Activated CD4-positive, alpha-beta T cell treated with anti-CD3 and anti-CD28 coated beads, Interleukin-2, amount 50 U/mL, for 24 hours (primary cell): ENCODE measurements at regions not wholly inside any gene's neighbourhood (a gene's known extent, or its start where the extent isn't known, plus 50 kb on each side); places are given as distances from the start of the nearest gene placed in this dataset.
"Not testable (repeated sequence)": the region's sequence is repeated elsewhere in the genome, so short reads cannot be mapped to it uniquely, and the experiment has no call there.

Source experiments
- DNase-seq, 2 donors: peaks; one replicate each; pipeline ENCODE4 v3.0.0-alpha.2; 2020; ENCODE audit warnings: low read depth in 1 of 2, low spot score in 1 of 2

- no peak for DNase-seq
Measured at GRCh38 chr6:111925296-111925695, 52.0 kb upstream of the FYN start.

GRCh38 chr6:111926731-111927302, 53.6 kb upstream of the FYN start:
- DNase-seq: no peak

- no peak for DNase-seq
Measured at GRCh38 chr6:111927321-111927720, 54.1 kb upstream of the FYN start.

GRCh38 chr6:111928139-111928538, 54.9 kb upstream of the FYN start:
- no peak for DNase-seq

- DNase-seq: not testable (repeated sequence)
Measured at GRCh38 chr6:111934611-111935010, 61.4 kb upstream of the FYN start.

GRCh38 chr6:111936718-111937117, 63.5 kb upstream of the FYN start:
- DNase-seq: no peak

DNA sequence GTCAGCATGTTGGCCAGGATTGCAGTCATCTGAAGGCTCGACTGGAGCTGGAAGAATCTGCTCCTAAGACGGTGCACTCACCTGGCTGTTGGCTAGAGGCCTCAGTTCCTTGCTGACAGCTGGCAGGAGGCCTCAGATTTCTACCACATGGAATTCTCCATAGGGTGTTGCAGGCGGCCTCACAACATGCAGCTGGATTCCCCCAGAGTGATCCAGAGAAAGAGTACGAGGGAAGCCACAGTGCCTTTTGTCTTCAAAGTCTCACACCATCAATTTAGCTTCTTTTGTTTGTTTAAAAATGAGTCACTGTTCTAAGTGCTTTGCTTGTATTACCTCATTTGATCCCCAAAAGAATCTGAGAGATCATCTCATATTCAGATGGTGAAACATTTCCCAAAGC, 65.5 kb upstream of the FYN start:
- DNase-seq: no peak

- no peak for DNase-seq
Measured at GRCh38 chr6:111939902-111940301, 66.7 kb upstream of the FYN start.

GRCh38 chr6:111940801-111941200, 67.5 kb upstream of the FYN start:
- DNase-seq: no peak

DNA sequence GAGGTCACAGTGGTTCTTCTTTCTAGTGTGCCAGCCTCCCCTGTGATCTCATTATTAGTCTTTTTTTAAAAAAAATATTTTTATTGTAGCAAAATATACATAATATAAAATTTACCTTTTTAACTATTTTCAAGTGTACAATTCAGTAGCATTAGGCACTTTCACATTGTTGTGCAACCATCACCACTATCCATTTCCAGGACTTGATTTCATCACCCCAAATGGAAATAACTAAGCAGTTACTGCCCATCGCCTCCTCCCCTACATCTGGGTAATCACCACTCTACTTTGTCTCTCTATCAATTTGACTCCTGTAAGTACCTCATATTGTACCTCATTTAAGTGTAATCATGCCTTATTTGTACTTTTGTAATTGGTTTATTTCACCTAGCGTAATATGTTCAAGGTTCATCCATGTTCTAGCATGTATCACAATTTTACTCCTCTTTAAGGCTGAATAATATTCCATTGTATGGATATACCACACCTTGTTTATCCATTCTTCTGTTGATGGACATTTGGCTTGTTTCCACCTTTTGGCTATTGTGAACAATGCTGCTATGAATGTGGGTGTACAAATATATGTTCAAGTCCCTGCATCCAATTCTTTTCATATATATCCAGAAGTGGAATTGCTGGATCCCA, 68.6 kb upstream of the FYN start:
- DNase-seq: no peak

- no peak for DNase-seq
Measured at GRCh38 chr6:111942561-111942960, 69.3 kb upstream of the FYN start.

DNA sequence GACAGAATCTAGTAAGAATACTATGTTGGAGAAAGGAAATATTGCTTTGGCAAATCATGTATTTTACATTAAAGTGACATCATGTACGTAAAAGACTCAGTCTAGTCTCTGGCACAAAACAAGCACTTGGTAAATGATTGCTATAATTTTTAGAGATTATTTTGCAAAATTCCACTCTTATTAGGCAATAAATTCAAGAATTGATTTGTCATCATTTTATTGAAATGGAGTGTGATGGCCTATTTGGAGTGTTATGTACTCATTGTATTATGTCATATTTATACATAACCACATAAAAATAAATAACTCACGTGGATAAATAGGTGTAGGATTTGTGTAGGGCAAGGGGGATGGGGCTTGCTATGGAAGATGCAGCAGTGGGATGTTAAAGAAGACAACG, 70.0 kb upstream of the FYN start:
- no peak for DNase-seq

DNA sequence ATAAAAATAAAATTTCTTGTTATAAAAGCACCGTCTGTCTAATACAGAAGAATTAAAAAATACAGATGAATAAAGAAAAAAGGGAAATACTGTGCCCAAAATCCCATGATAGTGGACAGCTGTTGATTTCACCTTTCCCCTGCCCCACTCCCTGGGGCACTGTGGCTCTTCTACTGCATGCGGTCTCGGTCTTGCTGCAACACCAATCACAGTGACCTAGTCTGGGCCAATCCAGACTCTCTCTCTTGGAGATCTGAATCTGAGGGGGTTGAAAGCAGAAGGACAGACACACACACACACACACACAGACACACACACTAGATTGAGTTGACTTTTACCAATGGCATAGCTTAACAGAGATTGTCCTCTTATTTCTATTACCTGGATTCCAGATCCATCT, 70.5 kb upstream of the FYN start:
- DNase-seq: no peak

DNA sequence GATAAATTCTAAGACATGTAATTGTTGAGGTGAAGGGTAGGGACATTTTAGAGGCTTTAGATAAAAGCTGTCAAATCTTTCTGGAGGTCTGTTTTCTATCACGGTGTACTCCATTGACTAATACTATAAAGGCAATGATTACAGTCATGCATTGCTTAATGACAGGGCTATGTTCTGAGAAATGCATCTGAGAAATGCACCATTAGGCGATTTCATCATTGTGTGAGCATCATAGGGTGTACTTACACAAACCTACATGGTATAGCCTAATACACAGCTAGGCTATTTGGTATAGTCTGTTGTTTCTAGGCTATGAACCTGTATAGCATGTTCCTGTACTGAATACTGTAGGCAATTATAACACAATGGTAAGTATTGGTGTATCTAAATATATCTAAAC, 71.3 kb upstream of the FYN start:
- DNase-seq: no peak

DNA sequence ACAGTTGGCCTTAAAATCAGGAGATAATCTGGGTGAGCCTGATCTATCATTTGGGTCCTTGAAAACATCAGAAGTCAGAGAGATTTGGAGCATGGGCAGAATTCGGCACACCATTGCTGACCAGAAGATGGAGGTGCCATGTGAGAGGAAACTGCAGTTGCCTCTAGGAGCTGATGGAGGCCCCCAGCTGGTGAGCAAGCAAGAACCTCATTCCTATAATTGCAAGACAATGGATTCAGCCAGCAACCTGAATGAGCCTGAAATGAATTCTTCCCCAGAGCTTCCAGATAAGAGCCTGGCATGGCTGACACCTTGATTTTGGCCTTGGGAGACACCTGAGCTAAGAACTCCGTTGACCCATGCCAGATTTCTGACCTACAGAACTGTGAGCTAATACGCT, 76.3 kb upstream of the FYN start:
- DNase-seq: no peak

DNA sequence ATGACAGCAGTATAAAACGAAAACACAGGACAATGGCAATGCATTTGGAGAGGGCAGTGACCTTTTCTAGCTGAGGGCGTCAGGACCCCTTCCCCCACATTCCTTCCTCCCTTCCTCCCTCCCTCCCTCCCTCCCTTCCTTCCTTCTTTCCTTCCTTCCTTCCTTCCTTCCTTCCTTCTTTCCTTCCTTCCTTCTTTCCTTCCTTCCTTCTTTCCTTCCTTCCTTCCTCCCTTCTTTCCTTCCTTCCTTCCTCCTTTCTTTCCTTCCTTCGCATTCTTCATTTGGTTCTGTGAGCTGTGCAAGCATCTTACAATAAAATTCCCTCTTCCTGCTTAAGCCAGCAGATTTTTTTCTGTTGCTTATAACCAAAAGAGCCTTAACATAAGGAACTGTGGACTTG, 76.7 kb upstream of the FYN start:
- not testable (repeated sequence) for DNase-seq

- no peak for DNase-seq
Measured at GRCh38 chr6:111950661-111951496, 77.6 kb upstream of the FYN start.

DNA sequence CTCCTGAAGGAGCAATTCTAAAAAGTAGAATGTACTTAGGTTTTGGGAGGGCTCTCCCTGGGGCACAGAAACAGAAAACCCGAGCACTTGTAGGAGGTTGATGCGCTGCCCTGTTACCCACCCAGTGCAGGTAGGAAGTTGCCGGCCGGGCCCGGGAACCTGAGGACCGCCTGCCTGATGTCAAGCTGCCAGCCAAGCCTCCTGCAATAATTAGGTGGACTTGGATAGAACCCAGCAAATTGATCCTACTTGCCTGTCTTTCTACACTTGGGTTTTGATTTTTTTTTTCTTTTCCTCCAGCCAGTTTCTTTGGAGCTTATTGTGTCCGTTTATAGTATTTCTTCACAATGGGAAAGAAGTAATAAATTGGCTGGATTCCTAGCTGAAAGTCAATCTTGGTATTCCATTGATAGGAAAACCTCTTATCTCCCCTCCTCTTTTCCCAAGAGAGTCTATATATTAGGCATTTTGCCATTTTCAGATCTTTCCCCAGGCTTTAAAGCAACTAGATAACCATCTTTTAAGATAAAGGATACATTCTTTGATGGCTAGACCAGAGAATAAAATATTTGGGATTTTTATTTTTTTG, 78.3 kb upstream of the FYN start:
- no peak for DNase-seq

DNA sequence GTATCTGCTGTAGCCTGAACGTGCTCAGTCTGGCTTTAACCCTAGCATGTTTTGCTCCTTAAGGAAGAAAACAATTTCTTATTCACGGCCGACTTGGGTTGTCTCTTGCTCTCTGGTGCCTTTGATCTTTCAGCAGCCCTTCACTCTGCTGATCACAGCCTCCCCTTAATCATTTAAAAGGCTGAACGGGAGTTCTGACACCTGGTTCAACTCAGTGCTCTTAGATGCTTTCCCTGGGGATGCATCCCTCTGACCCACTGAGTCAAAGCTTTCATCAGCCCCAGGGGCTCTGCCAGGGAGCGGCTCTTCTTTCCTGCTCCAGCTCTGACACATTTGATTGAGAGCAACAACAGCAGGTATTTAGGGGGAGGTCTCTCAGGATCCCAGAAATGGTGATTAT, 79.0 kb upstream of the FYN start:
- DNase-seq: no peak

- no peak for DNase-seq
Measured at GRCh38 chr6:111952821-111953540, 79.7 kb upstream of the FYN start.

DNA sequence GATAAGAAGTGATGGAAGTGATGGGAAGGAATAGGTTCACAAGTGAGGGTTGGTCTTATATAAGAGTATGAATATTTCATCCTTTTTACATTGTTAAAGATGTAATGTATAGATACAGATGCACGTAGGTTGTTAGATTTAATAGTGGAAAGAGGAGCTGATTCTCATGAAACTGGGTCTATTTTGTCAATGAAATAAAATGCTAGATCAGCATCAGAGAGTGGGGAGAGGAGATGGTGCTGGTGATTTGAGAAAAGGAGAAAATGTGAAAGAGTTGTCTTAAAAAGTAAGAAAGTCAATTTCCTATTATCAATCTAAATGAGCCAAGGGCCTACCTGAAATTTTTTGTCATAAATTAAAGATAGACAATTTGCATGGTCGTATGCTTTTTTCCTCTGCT, 82.8 kb upstream of the FYN start:
- DNase-seq: no peak
